ENCODE measurements at regions not wholly inside any gene's neighbourhood (a gene's known extent, or its start where the extent isn't known, plus 50 kb on each side); places are given as distances from the start of the nearest gene placed in this dataset.
"Not testable (repeated sequence)": the region's sequence is repeated elsewhere in the genome, so short reads cannot be mapped to it uniquely, and the experiment has no call there.

GRCh38 chr2:87217741-87218410, 196.2 kb upstream of the PLGLB1 start:
- H3K4me1 Mint-ChIP-seq (ENCODE audit: low read depth); DNase-seq; intact Hi-C loops (cut with micrococcal nuclease); CTCF ChIA-PET; H3K27ac Mint-ChIP-seq; H3K36me3 Mint-ChIP-seq (ENCODE audit: low read depth); H3K4me3 Mint-ChIP-seq; H3K9me3 Mint-ChIP-seq; H3K27me3 Mint-ChIP-seq (ENCODE audit: low read depth): not testable (repeated sequence)

GRCh38 chr2:87220651-87221050, 199.0 kb upstream of the PLGLB1 start:
- CTCF ChIA-PET; H3K4me1 Mint-ChIP-seq (ENCODE audit: low read depth): not testable (repeated sequence)

GRCh38 chr2:87222131-87222530, 200.5 kb upstream of the PLGLB1 start:
- H3K36me3 Mint-ChIP-seq (ENCODE audit: low read depth); H3K9me3 Mint-ChIP-seq; H3K4me1 Mint-ChIP-seq (ENCODE audit: low read depth); CTCF ChIA-PET; H3K4me3 Mint-ChIP-seq; DNase-seq; intact Hi-C loops (cut with micrococcal nuclease); H3K27ac Mint-ChIP-seq; H3K27me3 Mint-ChIP-seq (ENCODE audit: low read depth): not testable (repeated sequence)

More at GRCh38 chr2:87220651-87221050, 199.0 kb upstream of the PLGLB1 start:
- H3K4me3 Mint-ChIP-seq; H3K36me3 Mint-ChIP-seq (ENCODE audit: low read depth); intact Hi-C loops (cut with micrococcal nuclease); DNase-seq; H3K27ac Mint-ChIP-seq; H3K9me3 Mint-ChIP-seq; H3K27me3 Mint-ChIP-seq (ENCODE audit: low read depth): not testable (repeated sequence)

- H3K27ac Mint-ChIP-seq; H3K9me3 Mint-ChIP-seq; DNase-seq; H3K27me3 Mint-ChIP-seq (ENCODE audit: low read depth); H3K4me1 Mint-ChIP-seq (ENCODE audit: low read depth); H3K36me3 Mint-ChIP-seq (ENCODE audit: low read depth); CTCF ChIA-PET; intact Hi-C loops (cut with micrococcal nuclease); H3K4me3 Mint-ChIP-seq: not testable (repeated sequence)
Measured at GRCh38 chr2:87223873-87224272, 202.2 kb upstream of the PLGLB1 start.

GRCh38 chr2:87229091-87229689, 207.5 kb upstream of the PLGLB1 start:
- H3K27ac Mint-ChIP-seq; intact Hi-C loops (cut with micrococcal nuclease); H3K4me1 Mint-ChIP-seq (ENCODE audit: low read depth); H3K4me3 Mint-ChIP-seq; DNase-seq; CTCF ChIA-PET; H3K9me3 Mint-ChIP-seq; H3K36me3 Mint-ChIP-seq (ENCODE audit: low read depth); H3K27me3 Mint-ChIP-seq (ENCODE audit: low read depth): not testable (repeated sequence)

- H3K36me3 Mint-ChIP-seq (ENCODE audit: low read depth); H3K4me3 Mint-ChIP-seq; intact Hi-C loops (cut with micrococcal nuclease); H3K27me3 Mint-ChIP-seq (ENCODE audit: low read depth); H3K4me1 Mint-ChIP-seq (ENCODE audit: low read depth); CTCF ChIA-PET; DNase-seq; H3K9me3 Mint-ChIP-seq; H3K27ac Mint-ChIP-seq: not testable (repeated sequence)
Measured at GRCh38 chr2:87229964-87230363, 208.3 kb upstream of the PLGLB1 start.

- intact Hi-C loops (cut with micrococcal nuclease); H3K36me3 Mint-ChIP-seq (ENCODE audit: low read depth); CTCF ChIA-PET; H3K4me3 Mint-ChIP-seq; H3K4me1 Mint-ChIP-seq (ENCODE audit: low read depth); H3K27me3 Mint-ChIP-seq (ENCODE audit: low read depth); H3K9me3 Mint-ChIP-seq; DNase-seq; H3K27ac Mint-ChIP-seq: not testable (repeated sequence)
Measured at GRCh38 chr2:87235333-87235981, 213.8 kb upstream of the PLGLB1 start.

- H3K36me3 Mint-ChIP-seq (ENCODE audit: low read depth); H3K27ac Mint-ChIP-seq; H3K4me1 Mint-ChIP-seq (ENCODE audit: low read depth); H3K27me3 Mint-ChIP-seq (ENCODE audit: low read depth); H3K9me3 Mint-ChIP-seq; H3K4me3 Mint-ChIP-seq; CTCF ChIA-PET; intact Hi-C loops (cut with micrococcal nuclease): not testable (repeated sequence)
- DNase-seq, result peak; percentile 13
Measured at GRCh38 chr2:87237570-87238336, 216.1 kb upstream of the PLGLB1 start.

- H3K27ac Mint-ChIP-seq; H3K4me3 Mint-ChIP-seq; H3K9me3 Mint-ChIP-seq; H3K4me1 Mint-ChIP-seq (ENCODE audit: low read depth); intact Hi-C loops (cut with micrococcal nuclease); H3K27me3 Mint-ChIP-seq (ENCODE audit: low read depth); DNase-seq; H3K36me3 Mint-ChIP-seq (ENCODE audit: low read depth); CTCF ChIA-PET: not testable (repeated sequence)
Measured at GRCh38 chr2:87239558-87240215, 218.0 kb upstream of the PLGLB1 start.

GRCh38 chr2:87246066-87246717, 224.5 kb upstream of the PLGLB1 start:
- DNase-seq; H3K36me3 Mint-ChIP-seq (ENCODE audit: low read depth); H3K4me1 Mint-ChIP-seq (ENCODE audit: low read depth); H3K27ac Mint-ChIP-seq; H3K4me3 Mint-ChIP-seq; H3K27me3 Mint-ChIP-seq (ENCODE audit: low read depth); CTCF ChIA-PET; H3K9me3 Mint-ChIP-seq; intact Hi-C loops (cut with micrococcal nuclease): not testable (repeated sequence)

- H3K9me3 Mint-ChIP-seq; DNase-seq; H3K4me3 Mint-ChIP-seq; H3K4me1 Mint-ChIP-seq (ENCODE audit: low read depth); H3K27me3 Mint-ChIP-seq (ENCODE audit: low read depth); CTCF ChIA-PET; intact Hi-C loops (cut with micrococcal nuclease); H3K36me3 Mint-ChIP-seq (ENCODE audit: low read depth); H3K27ac Mint-ChIP-seq: not testable (repeated sequence)
Measured at GRCh38 chr2:87252046-87252445, 230.4 kb upstream of the PLGLB1 start.

GRCh38 chr2:87254562-87254961, 232.9 kb upstream of the PLGLB1 start:
- H3K27me3 Mint-ChIP-seq (ENCODE audit: low read depth); CTCF ChIA-PET; H3K9me3 Mint-ChIP-seq; H3K27ac Mint-ChIP-seq; H3K4me1 Mint-ChIP-seq (ENCODE audit: low read depth); intact Hi-C loops (cut with micrococcal nuclease); H3K4me3 Mint-ChIP-seq; DNase-seq; H3K36me3 Mint-ChIP-seq (ENCODE audit: low read depth): not testable (repeated sequence)

Data from activated naive CD4-positive, alpha-beta T cell treated with anti-CD3 and anti-CD28 coated beads for 36 hours (primary cell).